ENCODE measurements at regions not wholly inside any gene's neighbourhood (a gene's known extent, or its start where the extent isn't known, plus 50 kb on each side); places are given as distances from the start of the nearest gene placed in this dataset.

DNA sequence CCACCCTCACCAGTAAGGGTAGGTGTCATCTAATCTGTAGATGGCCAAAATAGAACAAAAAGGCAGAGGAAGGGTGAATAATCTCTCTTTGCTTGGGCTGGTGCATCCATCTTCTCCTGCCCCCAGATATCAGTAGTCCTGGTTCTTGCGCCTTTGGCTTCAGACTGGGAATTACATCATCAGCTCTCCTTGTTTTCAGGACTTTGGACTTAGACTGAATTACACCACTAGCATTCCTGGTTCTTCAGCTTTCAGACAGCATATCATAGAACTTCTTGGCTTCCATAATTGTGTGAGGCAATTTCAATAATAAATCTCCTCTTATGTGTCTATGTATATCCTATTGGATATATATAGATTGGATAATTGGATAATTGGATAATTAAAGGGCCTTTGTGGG, 403.0 kb upstream of the USP24 start:
- no peaks in the 10 kb centered on the region for H3K9me3 ChIP-seq
- WGBS, 2 donors, result 93 to 100% methylated on average over 1 of the region's 1 CpG
- no peak overlapping the region for H3K4me3 ChIP-seq
- H3K4me1 ChIP-seq, result no peaks in the 10 kb centered on the region
- H3K27me3 ChIP-seq, result no peaks in the 10 kb centered on the region
- H3K36me3 ChIP-seq (ENCODE audit: low read depth, missing control alignments), result no peaks in the 10 kb centered on the region
- intact Hi-C loops (cut with DNase I; ENCODE audit: low total_unique reads), result no loop called here
- TF ChIP-seq POLR2A (IDR thresholded peaks at IDR 0.05), result no peak
- TF ChIP-seq, protein P1, sequence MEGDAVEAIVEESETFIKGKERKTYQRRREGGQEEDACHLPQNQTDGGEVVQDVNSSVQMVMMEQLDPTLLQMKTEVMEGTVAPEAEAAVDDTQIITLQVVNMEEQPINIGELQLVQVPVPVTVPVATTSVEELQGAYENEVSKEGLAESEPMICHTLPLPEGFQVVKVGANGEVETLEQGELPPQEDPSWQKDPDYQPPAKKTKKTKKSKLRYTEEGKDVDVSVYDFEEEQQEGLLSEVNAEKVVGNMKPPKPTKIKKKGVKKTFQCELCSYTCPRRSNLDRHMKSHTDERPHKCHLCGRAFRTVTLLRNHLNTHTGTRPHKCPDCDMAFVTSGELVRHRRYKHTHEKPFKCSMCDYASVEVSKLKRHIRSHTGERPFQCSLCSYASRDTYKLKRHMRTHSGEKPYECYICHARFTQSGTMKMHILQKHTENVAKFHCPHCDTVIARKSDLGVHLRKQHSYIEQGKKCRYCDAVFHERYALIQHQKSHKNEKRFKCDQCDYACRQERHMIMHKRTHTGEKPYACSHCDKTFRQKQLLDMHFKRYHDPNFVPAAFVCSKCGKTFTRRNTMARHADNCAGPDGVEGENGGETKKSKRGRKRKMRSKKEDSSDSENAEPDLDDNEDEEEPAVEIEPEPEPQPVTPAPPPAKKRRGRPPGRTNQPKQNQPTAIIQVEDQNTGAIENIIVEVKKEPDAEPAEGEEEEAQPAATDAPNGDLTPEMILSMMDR (IDR thresholded peaks at IDR 0.05), result no peak
- no peak overlapping the region for H3K27ac ChIP-seq
- no peak for DNase-seq

DNA sequence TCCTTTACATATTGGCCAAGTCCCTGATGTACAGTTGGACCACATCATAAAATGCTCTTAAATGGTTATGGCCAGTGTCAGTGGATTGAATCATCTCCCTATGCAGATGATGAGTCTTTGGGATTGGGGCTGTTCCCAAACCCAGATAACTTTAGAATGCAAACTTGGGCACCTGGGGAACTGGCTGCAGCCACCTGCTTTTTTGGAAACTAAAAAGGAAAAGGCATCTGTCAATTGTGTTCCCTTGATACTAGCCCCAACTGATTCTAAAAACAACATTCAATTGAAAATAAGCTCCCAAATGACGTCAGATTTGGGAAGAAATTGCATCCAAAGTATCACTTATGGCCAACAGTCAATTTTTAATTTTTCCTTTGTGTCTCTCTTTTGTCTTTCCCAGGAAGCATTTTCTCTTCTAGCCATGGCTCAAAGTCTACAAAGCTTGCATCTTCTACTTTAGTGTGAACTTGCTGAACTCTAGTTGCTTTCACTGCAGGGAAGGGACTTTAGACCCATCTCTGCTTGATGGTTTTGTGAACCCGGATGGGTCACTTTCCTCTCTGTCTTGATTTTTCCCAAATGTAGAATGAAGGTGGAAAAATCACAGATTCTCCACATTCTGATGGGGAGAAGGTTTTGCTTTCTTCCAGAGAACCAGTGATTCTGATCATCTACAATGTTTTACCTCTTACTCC, 402.3 kb upstream of the USP24 start:
- no peak overlapping the region for H3K27ac ChIP-seq
- intact Hi-C loops (cut with DNase I; ENCODE audit: low total_unique reads), result no loop called here
- H3K4me1 ChIP-seq, result no peaks in the 10 kb centered on the region
- H3K9me3 ChIP-seq, result no peaks in the 10 kb centered on the region
- WGBS, 2 donors, result 86 to 91% methylated on average over 2 of the region's 2 CpGs
- DNase-seq, result no peak
- no peak overlapping the region for H3K4me3 ChIP-seq
- H3K36me3 ChIP-seq (ENCODE audit: low read depth, missing control alignments), result no peaks in the 10 kb centered on the region
- H3K27me3 ChIP-seq, result no peaks in the 10 kb centered on the region
- no peak for TF ChIP-seq POLR2A (IDR thresholded peaks at IDR 0.05)
- TF ChIP-seq, protein P1 (IDR thresholded peaks at IDR 0.05), result no peak

DNA sequence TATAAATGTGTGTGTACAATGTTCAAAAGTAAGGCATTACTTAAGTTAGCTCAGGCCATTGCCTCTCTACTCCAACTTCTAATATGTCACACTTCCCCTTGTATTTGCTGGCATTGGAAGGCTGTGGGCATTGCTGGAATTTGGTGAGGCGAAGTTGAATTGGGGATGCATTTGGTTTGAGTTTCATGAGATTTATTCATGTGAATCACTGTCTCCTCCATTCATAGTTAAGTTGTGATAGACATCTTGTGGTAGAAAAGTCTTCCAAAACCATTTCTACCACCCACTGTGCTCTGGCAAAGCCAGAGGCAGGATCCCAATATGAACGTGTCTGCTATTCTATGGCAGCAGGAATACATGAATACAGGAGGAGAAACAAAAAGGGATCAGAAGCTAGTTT, 397.8 kb upstream of the USP24 start:
- WGBS, 2 donors, result 76 to 87% methylated on average over 2 of the region's 2 CpGs
- Histone ChIP-seq H3K27me3 (no peaks in the 10 kb centered on the region), H3K4me3 (no peak overlapping the region), H3K9me3 (no peaks in the 10 kb centered on the region), H3K27ac (no peak overlapping the region), H3K36me3 (ENCODE audit: low read depth, missing control alignments) (no peaks in the 10 kb centered on the region), H3K4me1 (no peaks in the 10 kb centered on the region)
- TF ChIP-seq, protein P1 (IDR thresholded peaks at IDR 0.05), result no peak
- no peak for TF ChIP-seq POLR2A (IDR thresholded peaks at IDR 0.05)
- no peak for DNase-seq
- intact Hi-C loops (cut with DNase I; ENCODE audit: low total_unique reads), result no loop called here

DNA sequence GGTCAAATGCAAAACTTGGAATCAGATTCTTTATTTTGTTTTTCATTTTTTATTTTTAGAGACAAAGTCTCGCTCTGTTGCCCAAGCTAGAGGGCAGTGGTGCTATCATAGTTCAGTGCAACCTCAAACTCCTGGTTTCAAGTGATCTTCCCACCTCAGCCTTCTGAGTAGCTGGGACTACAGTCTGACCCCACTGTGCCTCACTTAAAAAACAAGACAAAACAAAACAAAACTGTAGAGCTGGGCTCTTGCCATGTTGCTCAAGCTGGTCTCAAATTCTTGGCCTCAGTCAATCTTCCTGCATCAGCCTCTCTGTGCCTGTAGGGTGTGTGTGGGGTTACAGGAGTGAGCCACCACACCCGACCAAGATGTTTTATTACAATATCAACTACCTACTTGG, 396.0 kb upstream of the USP24 start:
- no peak for DNase-seq

More for the DNA sequence above, 396.0 kb upstream of the USP24 start:
- no peaks in the 10 kb centered on the region for H3K36me3 ChIP-seq (ENCODE audit: low read depth, missing control alignments)
- H3K4me3 ChIP-seq, result no peak overlapping the region
- H3K4me1 ChIP-seq, result peaks cover 2% of the 10 kb centered on the region
- 67 to 82% methylated on average over 2 of the region's 2 CpGs for WGBS, 2 donors
- H3K27ac ChIP-seq, result no peak overlapping the region
- no peaks in the 10 kb centered on the region for H3K27me3 ChIP-seq
- intact Hi-C loops (cut with DNase I; ENCODE audit: low total_unique reads), result no loop called here
- no peaks in the 10 kb centered on the region for H3K9me3 ChIP-seq
- TF ChIP-seq, protein P1 (IDR thresholded peaks at IDR 0.05), result no peak
- no peak for TF ChIP-seq POLR2A (IDR thresholded peaks at IDR 0.05)

Measured in testis (tissue), 2 donors.